Middle frontal gyrus (tissue), 1 donor: ENCODE measurements at regions not wholly inside any gene's neighbourhood (a gene's known extent, or its start where the extent isn't known, plus 50 kb on each side); places are given as distances from the start of the nearest gene placed in this dataset.

Source experiments
- DNase-seq: peaks from one replicate; pipeline ENCODE4 v3.0.0-alpha.2; 2015; ENCODE audit warnings: low spot score; ENCODE audit errors: extremely low spot score

DNA sequence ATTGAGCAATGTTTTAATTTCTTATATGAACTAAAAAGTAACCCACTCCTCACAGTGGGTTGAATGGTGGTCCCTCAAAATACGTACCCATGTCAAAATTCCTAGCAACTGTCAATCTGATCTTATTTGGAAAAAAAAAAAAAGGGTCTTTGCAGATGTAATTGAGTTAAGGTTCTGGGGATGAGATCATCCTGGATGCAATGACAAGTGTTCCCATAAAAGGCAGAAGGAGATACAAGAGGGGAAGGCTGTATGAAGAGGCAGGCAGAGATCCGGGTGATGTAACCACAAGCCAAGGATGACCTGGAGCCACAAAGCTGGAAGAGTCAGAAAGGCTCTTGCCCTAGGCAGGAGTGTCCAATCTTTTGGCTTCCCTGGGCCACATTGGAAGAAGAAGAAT, 516.3 kb upstream of the MKI67 start:
- DNase-seq, result no peak

DNA sequence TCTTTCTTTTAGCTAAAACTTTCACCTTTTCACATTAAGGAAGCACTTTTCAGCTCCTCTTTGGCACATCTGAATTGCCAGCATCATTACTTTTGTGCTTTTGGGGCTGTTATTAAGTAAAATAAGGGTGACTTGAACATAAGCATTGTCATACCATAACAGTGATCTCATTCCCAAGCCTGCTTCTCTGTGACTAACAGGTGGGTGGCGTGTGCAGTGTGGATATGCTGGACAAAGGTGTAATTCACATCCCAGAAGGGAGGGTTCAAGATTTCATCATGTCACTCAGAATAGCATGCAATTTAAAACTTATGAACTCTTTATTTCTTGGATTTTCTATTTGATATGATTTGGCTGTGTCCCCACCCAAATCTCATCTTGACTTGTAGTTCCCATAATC, 517.4 kb upstream of the MKI67 start:
- DNase-seq, result no peak

DNA sequence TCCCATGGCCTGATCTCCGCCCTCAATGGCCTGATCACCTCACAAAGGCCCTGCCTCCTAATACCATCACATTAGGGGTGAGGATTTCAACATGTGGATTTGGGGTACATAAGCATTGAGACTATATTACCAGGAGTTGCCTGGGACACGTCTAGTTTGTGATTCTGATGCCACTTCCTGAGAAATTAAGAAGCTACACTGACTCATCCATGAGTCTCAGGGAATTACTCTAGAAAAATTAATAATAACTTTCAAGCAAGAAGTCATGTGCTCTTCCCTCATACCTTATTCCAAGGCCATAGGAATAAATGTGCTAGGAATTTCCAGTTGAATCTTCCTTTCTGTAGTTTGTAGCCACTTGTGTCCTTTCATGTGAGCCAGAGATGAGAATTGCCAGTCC, 519.3 kb upstream of the MKI67 start:
- DNase-seq, result no peak

DNA sequence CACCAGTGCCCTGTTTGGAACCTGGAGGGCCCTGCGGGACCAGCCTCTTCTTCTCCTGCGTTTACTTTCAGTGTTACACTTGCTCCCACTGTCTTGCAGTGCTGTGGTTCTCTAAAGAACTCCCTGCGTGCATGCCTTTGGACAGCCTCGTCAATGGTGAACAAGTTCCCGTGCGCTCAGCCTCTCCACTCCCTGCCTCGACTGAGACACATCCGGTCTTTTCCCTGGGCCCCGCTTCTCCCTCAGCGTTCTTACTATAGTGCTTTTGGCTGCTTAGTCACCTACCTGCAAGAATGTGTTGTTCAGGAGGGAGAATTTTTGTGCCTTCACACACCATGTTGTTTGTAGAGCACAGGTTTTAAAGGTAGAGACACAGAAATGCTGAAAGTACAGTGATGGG, 520.7 kb upstream of the MKI67 start:
- DNase-seq, result no peak

DNA sequence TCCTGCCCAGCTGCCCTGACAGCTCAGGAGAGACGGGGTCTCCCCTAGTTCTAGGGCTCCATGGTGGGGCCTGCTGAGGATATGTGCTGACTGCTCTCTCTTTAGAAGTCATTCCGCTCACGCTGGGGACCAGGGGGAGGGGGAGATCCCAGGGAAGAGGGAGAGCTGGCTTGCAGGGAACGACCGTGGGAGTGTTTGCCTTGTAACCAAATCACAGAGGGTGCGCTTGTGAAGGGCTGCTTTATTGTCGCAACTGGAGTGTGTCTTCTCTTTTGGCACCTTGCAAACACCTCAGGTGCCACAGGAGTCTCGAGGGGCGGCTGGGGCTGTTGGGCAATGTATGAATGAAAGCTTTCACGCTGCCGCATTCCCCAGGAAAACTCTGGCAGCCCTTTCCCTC, 531.3 kb upstream of the MKI67 start:
- no peak for DNase-seq

DNA sequence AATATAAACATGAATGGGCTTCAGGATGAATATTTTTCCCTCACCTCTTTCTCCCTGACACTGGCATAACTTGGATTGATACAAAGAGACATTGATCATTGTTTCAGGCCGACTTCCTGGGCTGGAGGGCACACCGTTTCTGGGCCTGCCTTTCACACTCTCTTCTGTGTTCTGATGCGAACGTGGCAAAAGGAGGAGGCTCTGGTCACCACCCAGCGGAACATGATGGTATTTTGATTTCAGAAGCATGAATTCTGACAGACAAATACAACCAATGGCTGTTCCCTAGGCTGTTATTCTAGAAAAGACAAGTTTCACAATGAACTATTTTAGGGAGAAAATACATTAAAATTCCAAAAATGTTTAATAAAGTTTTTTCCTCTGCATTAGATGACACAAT, 534.5 kb upstream of the MKI67 start:
- no peak for DNase-seq

DNA sequence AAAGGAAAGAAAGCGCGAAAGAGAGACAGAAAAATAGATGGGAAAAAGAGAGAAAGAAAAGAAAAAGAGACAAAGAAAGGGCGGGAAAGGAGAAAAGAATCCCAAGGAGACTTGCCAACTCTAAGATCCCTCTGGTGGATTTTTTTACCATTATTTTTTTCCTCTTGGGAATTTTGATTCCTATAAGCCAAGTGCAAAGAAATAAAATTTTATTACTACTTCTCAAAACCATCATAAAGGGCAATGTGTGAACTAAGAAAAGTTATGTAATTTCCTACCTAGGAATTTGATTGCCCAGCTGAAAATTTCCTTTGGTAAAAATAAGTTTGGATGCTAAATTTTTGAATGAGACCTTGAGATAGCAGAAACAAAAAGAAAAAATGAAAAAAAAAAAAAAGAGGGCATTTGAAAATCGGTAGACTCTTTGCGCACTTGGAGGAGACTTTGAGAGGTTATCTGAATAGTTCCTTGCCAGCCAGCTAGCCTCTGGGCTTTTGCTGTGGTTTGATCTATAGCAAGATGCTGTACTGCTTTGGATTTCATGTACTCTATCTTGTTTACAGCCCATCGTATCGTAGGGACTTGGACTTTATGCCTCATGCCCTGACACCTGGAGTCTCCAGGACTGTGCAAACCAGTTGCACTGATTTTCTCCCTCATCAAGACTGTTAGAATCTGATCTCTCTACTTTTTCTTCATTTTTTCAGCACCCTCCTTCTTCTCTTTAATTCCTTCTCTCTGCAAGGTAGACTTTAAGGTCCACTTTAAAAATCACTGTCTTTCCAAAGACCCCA, 535.4 kb upstream of the MKI67 start:
- DNase-seq, result no peak

DNA sequence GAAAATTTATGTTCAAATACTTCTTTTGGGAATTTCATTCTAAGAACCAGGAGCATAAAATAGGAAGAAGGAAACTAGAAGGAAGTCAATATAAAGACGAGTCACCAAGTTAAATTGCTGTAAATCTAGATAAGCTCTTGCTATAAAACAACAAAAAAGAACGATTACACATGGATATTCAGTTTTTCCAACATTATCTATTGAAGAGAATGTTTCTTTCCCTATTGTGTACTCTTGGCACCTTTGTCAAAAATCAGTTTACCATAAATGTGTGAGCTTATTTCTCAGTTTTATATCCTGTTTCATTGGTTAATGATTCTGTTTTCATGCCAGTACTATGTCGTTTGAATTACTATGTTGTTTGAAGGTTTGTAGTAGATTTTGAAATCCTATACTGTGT, 536.3 kb upstream of the MKI67 start:
- no peak for DNase-seq

DNA sequence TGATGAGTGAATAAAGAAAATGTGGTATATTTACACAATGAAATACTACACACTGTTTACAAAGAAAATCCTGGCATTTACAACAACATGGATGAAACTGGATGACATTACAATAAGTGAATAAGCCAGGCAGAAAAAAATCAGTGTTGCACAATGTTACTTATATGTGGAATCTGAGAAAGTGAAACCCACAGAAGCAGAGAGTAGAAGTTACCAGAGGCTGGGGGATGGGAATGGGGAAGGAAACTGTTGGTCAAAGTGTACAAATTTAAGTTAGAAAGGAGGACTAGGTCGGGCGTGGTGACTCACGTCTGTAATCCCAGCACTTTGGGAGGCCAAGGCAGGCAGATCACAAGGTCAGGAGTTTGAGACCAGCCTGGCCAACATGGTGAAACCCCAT, 538.5 kb upstream of the MKI67 start:
- no peak for DNase-seq

DNA sequence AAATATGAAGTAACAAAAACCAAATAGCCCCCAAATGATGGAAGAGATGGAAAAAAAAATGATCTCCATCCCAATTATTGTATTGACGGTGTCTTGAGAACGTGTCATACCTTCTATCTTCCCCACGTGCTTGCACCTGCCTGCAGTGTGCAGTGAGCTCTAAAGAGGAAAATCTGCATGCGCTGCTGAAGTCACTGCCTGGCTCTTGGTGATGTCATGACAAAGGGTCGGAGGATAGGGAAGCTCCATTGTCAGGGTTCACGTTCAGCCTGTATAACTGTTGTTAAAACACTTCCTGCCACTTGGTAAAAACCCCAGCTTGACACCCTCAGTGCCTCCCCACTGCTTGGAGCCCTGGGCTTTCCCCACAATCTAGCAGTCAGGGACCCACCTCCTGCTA, 549.2 kb upstream of the MKI67 start:
- no peak for DNase-seq

DNA sequence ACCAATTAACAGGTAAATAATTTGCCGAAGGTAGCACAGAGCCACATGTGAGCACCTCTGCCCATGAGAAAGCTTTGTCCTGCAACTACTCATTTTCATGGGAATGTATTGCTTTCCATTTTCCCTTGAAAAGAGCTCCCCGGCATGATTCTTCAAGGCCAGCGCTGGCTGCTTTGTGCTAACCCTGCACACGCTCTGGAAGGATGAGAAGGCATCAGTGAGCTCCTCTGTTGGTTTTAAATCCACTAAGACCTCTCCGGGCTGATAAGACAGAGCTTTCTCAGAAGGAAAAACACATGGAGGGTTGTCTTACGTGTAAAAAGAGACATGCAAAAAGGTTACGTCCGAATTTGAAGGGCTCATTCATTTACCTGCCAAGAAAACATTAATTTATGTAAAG, 553.9 kb upstream of the MKI67 start:
- DNase-seq, result no peak

DNA sequence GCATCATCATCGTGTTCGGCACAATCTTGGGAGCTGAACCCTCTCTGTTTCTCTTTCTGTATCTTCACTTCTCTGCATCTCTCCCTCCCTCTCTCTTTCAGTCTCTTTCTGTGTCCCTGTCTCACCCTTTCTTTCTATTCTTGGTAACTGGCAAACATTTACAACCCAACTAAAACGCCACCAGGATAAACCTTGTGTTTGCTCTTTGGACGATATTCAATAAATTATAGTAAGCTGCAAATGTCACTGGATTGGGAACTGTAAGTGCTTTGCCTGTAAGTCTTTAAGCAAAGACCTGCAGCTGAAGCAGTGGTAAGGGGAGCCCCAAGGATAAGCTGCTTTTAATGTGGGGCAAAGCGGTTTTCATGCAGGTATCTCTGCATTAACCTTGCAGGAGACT, 558.0 kb upstream of the MKI67 start:
- no peak for DNase-seq

DNA sequence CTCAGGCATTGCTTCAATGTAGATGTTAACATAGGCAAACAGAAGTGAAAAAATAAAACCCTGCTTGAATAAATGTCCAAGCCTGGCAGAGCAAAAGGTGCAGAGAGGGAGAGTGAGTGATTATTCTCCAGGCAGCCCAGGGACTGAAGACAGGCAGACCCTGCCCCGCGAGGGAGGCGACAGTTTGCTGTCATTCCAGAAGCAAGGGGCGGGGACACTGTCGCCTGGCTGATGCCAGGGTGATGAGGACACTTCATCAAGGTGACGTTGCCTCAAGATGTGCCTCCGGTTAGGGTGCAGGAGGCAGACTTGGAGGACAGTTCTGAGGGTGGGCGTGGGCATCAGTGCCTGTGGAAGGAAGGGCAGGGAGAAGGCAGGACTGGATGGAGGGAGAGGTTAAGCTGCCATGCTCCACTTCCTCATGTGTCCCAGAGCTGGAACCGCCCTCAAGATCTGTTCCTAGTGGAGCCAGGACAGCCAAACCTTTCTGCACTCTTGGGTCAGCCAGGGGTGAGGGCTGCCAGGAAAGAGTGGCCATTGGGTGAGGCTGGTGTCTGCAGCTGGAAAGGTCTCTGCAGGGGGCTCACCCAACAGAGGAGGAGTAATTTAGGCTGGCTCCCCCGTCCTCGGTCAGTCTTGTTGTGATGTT, 560.5 kb upstream of the MKI67 start:
- DNase-seq, result no peak

DNA sequence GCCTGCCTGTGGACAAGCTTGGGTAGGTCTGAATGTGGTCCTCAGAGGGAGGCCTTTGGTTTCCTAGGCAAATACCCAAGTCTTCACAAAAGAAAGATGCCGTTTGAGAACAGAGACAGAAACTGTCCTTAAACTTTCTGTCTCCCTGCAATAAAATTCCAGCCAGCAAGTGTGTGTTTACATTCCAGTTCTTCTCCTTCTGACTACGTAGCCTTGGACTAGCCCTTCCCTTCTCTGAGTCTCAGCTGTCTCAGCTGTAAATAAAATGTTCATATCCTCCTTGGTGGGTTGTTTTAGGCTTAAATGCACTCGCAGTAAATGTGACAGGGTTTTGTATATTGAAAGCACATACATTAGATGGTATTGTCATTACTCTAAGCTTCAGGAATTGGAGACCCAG, 561.2 kb upstream of the MKI67 start:
- DNase-seq, result no peak

DNA sequence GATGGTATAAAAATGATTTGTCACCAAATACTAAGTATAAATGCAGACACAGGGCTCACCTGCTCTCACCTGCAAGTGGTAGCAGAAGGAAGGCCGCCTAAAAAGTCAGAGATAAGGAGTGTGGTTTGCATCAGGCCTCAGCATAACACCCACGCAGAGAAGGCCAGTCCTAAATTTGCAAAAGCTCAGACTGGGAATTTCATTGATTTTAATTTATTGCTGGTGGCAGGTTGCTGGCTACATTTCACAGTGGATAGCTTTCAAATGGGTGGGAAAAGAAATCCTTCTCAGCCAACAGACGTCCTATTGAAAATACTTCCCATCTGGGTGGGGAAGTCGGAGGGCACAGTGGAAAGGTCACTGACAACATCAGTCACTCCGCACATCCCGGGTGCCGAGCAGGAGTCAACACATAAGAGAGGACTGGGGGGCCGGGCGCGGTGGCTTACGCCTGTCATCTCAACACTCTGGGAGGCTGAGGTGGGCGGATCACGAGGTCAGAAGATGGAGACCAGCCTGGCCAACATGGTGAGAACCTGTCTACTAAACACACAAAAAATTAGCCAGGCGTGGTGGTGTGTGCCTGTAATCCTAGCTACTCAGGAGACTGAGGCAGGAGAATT, 561.8 kb upstream of the MKI67 start:
- no peak for DNase-seq

DNA sequence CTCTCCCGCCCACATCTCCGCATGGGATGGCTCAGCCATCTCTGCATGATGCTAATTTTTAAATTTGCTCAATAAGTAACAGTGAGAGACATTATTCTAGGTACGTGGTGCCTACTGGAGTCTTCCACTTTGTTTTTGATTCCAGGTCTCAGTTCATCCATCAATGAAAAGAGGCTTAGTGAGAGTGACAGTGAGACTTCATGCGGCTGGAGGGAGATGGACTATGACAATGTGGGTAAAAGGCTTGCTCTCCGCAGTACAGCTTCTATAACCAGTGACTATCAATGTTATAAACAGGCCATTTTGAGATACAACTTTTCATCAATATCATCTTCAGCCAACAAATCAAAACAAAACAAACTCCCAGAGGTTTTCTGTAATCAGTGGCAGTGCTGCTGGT, 563.4 kb upstream of the MKI67 start:
- DNase-seq, result no peak

DNA sequence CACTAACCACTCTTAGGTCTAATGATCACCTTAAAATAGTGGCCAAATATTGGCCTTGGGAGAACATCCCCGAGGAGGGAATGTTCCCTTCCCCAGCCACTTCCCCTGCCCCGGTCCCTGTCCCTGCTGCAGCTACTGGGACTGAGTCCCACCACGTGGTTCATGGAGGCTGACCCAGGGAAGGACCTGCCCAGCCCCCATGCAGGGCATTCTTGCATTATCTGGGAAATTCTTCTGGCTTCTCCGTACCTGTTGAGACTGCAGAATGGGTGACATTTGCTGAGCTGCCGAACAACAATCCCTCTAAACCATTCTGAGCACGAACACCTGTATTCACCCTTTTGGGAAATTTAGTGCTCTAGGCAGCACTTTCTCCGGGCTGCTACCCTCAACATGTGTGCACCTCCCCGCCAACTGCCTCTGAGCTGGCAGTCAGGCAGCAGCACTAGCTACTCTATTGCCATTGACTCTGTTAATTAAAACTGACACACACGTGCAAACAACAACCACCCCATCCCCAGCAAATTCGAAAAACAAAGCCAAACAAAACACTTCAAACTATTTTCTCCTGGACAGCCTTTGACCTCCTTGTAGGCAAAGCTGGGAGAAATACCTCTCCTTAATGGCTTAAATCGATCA, 567.4 kb upstream of the MKI67 start:
- DNase-seq, result no peak

DNA sequence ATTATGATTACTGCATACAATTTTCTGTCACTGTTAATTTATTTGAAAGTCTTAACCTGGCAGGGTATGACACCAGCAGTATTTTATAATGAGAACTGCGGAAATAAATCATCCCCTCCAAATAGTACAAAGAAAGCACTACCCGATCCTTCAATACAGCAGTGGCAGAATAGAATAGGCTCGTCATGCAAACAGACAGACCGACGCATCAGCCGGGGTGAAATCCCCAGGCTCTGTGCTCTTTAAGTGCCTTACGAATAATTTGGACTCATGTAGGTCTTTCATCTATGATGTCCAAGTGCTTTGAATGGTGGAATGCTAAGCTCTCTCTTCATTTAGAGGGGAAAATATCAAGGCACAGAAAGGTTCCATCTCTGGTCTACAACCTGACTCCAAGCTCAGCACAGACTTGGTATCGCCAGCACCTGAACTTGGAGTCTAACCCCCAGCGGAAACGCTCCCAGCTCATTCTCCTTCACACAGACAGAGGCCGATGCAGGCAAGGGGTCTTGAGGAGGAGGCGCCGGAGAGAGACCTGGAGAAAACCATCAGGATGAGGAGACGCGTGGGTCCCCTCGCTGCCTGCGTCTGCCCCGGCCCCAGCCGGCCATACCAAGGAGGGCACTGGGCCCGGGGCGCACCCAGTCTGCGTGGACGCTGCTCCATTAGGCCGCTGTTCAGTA, 568.1 kb upstream of the MKI67 start:
- DNase-seq, result no peak

DNA sequence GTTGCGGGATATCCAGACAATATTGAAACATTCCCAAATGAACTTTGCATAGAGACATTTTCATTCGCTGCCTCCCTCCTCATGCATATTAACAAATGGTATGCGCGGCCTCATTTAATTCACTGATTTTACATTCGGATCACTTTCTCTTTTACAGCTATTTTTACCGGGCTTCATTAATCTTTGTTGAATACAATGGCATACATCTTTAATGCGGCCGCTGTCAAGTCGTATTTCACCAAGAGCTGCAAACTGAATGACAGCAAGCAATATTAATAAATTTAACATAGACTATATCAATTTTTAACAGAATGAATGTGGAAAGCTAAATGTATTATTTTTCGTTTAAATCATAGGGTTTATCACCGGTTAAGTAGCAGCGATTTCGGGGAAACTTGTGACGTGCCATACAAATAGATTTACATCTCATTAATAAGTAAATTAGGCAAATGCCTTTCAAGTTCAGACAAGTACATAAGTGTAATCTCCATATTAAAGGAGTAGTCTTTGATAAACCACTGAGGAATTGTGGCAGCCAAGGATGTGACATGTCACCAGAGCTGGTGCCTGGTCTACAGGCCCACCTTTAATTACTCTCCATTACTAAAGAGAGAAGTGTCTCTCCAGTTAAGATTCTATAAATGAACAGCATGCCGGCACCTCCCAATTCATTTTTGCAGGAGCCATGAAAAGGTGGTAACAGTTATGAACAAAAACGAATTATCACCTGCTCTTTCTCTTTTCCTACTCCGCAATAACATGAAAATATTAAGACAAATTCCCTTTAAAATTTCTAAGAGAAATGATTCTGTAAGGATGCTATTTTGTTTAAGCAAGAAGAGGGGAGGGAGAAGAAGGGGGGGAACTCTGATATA, 568.9 kb upstream of the MKI67 start:
- no peak for DNase-seq

DNA sequence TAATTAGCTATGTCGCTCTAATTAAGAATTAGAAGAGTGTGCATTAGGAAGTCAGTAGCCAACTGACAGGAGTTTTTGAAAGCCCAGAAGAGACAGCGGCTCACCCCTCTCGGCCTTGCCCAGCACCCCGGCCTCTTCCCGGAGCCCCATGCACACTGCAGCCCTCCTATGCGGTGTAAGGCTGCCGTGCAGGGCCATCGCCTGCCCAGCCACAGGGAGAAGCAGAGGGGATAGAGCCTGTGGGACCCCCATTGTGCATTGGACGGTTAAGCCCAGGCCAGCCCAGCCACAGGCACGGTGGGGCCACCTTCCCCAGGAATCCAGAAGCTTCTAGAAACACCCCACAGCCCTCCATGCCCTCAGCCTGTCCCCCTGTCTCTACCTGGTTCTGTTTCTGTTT, 569.7 kb upstream of the MKI67 start:
- DNase-seq, result no peak

DNA sequence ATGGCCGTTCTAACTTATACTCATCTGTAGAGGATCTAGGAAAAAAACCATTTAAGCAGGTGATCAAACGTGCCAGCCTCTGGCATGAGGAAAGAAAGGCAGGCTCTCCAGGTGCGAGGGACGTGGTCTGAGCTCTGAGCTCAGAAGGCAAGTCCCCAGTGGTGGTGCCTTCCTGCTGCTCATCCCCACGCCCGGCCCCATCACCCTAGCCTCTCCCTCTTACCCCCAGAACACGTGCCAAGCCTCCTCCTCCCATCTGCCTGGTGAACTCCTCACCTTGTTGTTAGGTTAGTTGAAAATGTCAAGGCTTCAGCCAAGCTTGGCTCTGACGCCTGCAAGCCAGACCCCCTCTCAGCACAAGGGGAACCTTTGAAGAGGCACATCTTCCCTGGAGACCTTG, 571.2 kb upstream of the MKI67 start:
- DNase-seq, result no peak
